Pancreas (tissue), 10 donors: ENCODE measurements at regions not wholly inside any gene's neighbourhood (a gene's known extent, or its start where the extent isn't known, plus 50 kb on each side); places are given as distances from the start of the nearest gene placed in this dataset.

Experiments
- ATAC-seq, 4 donors: fragments of 200-7000 bp; cut with Tn5 transposase; one replicate each; pipeline versions ENCODE4 v1.8.0 to v1.9.1; 2020; ENCODE audit warnings: mild to moderate bottlenecking in 4 of 4, moderate library complexity in 4 of 4
- DNase-seq, 6 donors: peaks; one replicate each; pipeline ENCODE4 v3.0.0-alpha.2; 2020
- FAIRE-seq: peaks from 2 replicates; lab custom pipeline; 2012; peaks lifted over from hg19 to GRCh38; lab: Jason Lieb, UNC
- H3K27ac ChIP-seq, 4 donors: fragments of 200-600 bp; sonication (generic); 1 replicate in 3 of 4; 2 replicates in 1 of 4; pipeline versions ENCODE4 v1.5.0 to v1.8.0; 2020
- H3K27me3 ChIP-seq, 4 donors: fragments of 200-600 bp; one replicate each; pipeline ENCODE4 v1.8.0; 2021
- H3K36me3 ChIP-seq, 3 donors: fragments of 200-600 bp; sonication (generic) in 1 of 3; one replicate each; pipeline versions ENCODE4 v1.5.0 to v1.8.0; 2020 to 2021
- H3K4me1 ChIP-seq, 3 donors: fragments of 200-600 bp; one replicate each; pipeline ENCODE4 v1.8.0; 2021
- H3K4me3 ChIP-seq, 4 donors: fragments of 200-600 bp; sonication (generic) in 2 of 4; one replicate each; pipeline versions ENCODE4 v1.5.0 to v1.8.0; 2020 to 2021
- H3K9me3 ChIP-seq, 4 donors: fragments of 200-600 bp; one replicate each; pipeline ENCODE4 v1.8.0; 2021
- CTCF ChIP-seq, 4 donors: fragments of 200-600 bp; sonication (generic) in 3 of 4; IDR thresholded peaks; one replicate each; pipeline versions ENCODE4 v1.5.0 to v1.8.0; 2021; ENCODE audit warnings: antibody characterized with exemption in 4 of 4
- WGBS, 2 donors: extraction: QIAGEN DNeasy Blood & Tissue Kit; methylation state at CpG; one replicate each; pipeline ENCODE4 v1.1.7; 2013; 5-methylcytosine and 5-hydroxymethylcytosine counted together
- intact Hi-C, 3 donors: fragments of 100-400 bp; cut with DNase I; formaldehyde crosslinking; loops; one replicate each; pipeline versions ENCODE4 v1.11.1 to v1.14.2; 2022
- donor health status: healthy with polysubstance abuse.
- donor health status: DM: no; HTN: no; CAD: no; lungs with moderate emphysema.
- donor health status: DM: no; HTN: no; CAD: no.
- donor health status: control.
- donor health status: control.
- donor health status: Bipolar disorder and iron deficiency.
- donor health status: DM: yes; HTN: yes; CAD: no.
- donor health status: DM: no; HTN: no; CAD: no.
- donor health status: DM: no; HTN: no; CAD: no.
- donor health status: DM: yes; HTN: yes; CAD: no.

GRCh38 chr9:18190671-18191374 lies 283.1 kb upstream of the ADAMTSL1 start:
- no peak for TF ChIP-seq CTCF (IDR thresholded peaks at IDR 0.05)
- DNase-seq (peak in 1 of 6 donors; percentile 13), ATAC-seq (peak in 2 of 4 donors; percentile 55 to 68), FAIRE-seq (no peak)
- Histone ChIP-seq H3K36me3 (no peaks in the 10 kb centered on the region), H3K4me3 (no peak overlapping the region), H3K27me3 (no peaks in the 10 kb centered on the region), H3K27ac (no peak overlapping the region), H3K9me3 (no peaks in the 10 kb centered on the region), H3K4me1 (peaks cover 0 to 12% (median 5%) of the 10 kb centered on the region in 3 donors)
- 28 to 32% methylated on average over 4 of the region's 4 CpGs for WGBS, 2 donors
- intact Hi-C loops = no loop called here

GRCh38 chr9:18194316-18194715 lies 279.6 kb upstream of the ADAMTSL1 start:
- FAIRE-seq = no peak

GRCh38 chr9:18195223-18195622 lies 278.7 kb upstream of the ADAMTSL1 start:
- no peaks in the 10 kb centered on the region for H3K36me3 ChIP-seq
- ATAC-seq (no peak), FAIRE-seq (no peak), DNase-seq (no peak)
- no peaks in the 10 kb centered on the region for H3K9me3 ChIP-seq
- no peak overlapping the region for H3K27ac ChIP-seq
- no peak for TF ChIP-seq CTCF (IDR thresholded peaks at IDR 0.05)
- intact Hi-C loops = no loop called here
- peaks cover 0 to 2% (median under 1%) of the 10 kb centered on the region in 3 donors for H3K4me1 ChIP-seq
- no peak overlapping the region for H3K4me3 ChIP-seq
- WGBS, 2 donors = 82 to 94% methylated on average over 3 of the region's 3 CpGs
- H3K27me3 ChIP-seq = no peaks in the 10 kb centered on the region

More at GRCh38 chr9:18194316-18194715, 279.6 kb upstream of the ADAMTSL1 start:
- H3K4me1 ChIP-seq = peaks cover 0 to 10% (median 5%) of the 10 kb centered on the region in 3 donors
- H3K27me3 ChIP-seq = no peaks in the 10 kb centered on the region
- intact Hi-C loops = no loop called here
- no peak for DNase-seq
- ATAC-seq = no peak
- H3K36me3 ChIP-seq = no peaks in the 10 kb centered on the region
- H3K4me3 ChIP-seq = no peak overlapping the region
- TF ChIP-seq CTCF (IDR thresholded peaks at IDR 0.05) = no peak
- no peaks in the 10 kb centered on the region for H3K9me3 ChIP-seq
- no peak overlapping the region for H3K27ac ChIP-seq
- whole genome bisulfite sequencing, 2 donors = 48 to 69% methylated on average over 3 of the region's 3 CpGs

- no peak overlapping the region for H3K4me3 ChIP-seq
- ATAC-seq = no peak
- FAIRE-seq = no peak
- intact Hi-C loops = no loop called here
- no peak for TF ChIP-seq CTCF (IDR thresholded peaks at IDR 0.05)
- no peaks in the 10 kb centered on the region for H3K36me3 ChIP-seq
- no peaks in the 10 kb centered on the region for H3K9me3 ChIP-seq
- no peaks in the 10 kb centered on the region for H3K27me3 ChIP-seq
- H3K27ac ChIP-seq = no peak overlapping the region
- H3K4me1 ChIP-seq = peaks cover 0 to 7% (median 5%) of the 10 kb centered on the region in 3 donors
- WGBS, 2 donors = 79 to 83% methylated on average over 4 of the region's 4 CpGs
- DNase-seq = no peak
Observed at GRCh38 chr9:18202924-18203323, 271.0 kb upstream of the ADAMTSL1 start.

- FAIRE-seq (no peak), DNase-seq (no peak), ATAC-seq (peak in 3 of 4 donors; percentile 7 to 41 (median 14))
- Histone ChIP-seq H3K4me1 (peaks cover 0 to 12% (median 10%) of the 10 kb centered on the region in 3 donors), H3K27me3 (no peaks in the 10 kb centered on the region), H3K36me3 (no peaks in the 10 kb centered on the region), H3K4me3 (no peak overlapping the region), H3K9me3 (no peaks in the 10 kb centered on the region), H3K27ac (no peak overlapping the region)
- 36 to 47% methylated on average over 3 of the region's 3 CpGs for WGBS, 2 donors
- no peak for TF ChIP-seq CTCF (IDR thresholded peaks at IDR 0.05)
- intact Hi-C loops = no loop called here
Observed at GRCh38 chr9:18207735-18208134, 266.2 kb upstream of the ADAMTSL1 start.
